ENCODE measurements at regions not wholly inside any gene's neighbourhood (a gene's known extent, or its start where the extent isn't known, plus 50 kb on each side); places are given as distances from the start of the nearest gene placed in this dataset.

DNA sequence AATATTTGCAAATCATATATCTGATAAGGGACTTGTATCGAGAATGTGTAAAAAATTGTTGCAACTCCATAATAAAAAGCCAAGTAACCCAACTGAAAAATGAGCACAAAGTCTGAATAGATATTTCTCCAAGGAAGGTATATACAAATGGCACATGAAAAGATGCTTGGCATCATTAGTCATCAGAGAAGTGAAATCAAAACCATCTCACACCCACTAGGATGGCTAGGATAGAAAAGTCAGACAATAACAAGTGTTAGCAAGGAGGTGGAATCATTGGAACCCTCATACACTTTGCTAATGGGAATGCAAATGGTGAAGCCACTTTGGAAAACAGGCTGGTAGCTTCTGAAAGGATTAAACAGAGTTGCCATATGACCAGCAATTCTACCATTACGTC is 182.7 kb downstream of the ERCC6L2 start:
- TF ChIP-seq, protein P1, sequence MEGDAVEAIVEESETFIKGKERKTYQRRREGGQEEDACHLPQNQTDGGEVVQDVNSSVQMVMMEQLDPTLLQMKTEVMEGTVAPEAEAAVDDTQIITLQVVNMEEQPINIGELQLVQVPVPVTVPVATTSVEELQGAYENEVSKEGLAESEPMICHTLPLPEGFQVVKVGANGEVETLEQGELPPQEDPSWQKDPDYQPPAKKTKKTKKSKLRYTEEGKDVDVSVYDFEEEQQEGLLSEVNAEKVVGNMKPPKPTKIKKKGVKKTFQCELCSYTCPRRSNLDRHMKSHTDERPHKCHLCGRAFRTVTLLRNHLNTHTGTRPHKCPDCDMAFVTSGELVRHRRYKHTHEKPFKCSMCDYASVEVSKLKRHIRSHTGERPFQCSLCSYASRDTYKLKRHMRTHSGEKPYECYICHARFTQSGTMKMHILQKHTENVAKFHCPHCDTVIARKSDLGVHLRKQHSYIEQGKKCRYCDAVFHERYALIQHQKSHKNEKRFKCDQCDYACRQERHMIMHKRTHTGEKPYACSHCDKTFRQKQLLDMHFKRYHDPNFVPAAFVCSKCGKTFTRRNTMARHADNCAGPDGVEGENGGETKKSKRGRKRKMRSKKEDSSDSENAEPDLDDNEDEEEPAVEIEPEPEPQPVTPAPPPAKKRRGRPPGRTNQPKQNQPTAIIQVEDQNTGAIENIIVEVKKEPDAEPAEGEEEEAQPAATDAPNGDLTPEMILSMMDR (IDR thresholded peaks at IDR 0.05), result no peak
- no peak for TF ChIP-seq EZH2phosphoT487 (IDR thresholded peaks at IDR 0.05)
